Astrocyte of the spinal cord (primary cell): ENCODE measurements at regions not wholly inside any gene's neighbourhood (a gene's known extent, or its start where the extent isn't known, plus 50 kb on each side); places are given as distances from the start of the nearest gene placed in this dataset.
A peak's percentile ranks its signal among the peaks of the same experiment; 100 is the strongest.
"Not testable (repeated sequence)": the region's sequence is repeated elsewhere in the genome, so short reads cannot be mapped to it uniquely, and the experiment has no call there.

Source experiments
- DNase-seq: peaks from one replicate; pipeline ENCODE4 v3.0.0; 2011; ENCODE audit warnings: low read depth, low spot score
- H3K4me3 ChIP-seq: 2 replicates; pipeline ENCODE4 v1.5.1; 2011; ENCODE audit warnings: low read depth, mild to moderate bottlenecking, low read length, moderate library complexity
- in situ Hi-C: cut with HindIII; loops from 2 replicates; pipeline ENCODE4 v1.10.0; 2017; ENCODE audit warnings: low sequenced_read_pairs
- TF ChIP-seq, protein P1 (sequence below): IDR thresholded peaks from 2 replicates; pipeline ENCODE4 v1.5.1; 2012; ENCODE audit warnings: low read depth, mild to moderate bottlenecking, low read length, inconsistent platforms

GRCh38 chr6:135675862-135676261 lies 175.6 kb upstream of the PDE7B start:
- TF ChIP-seq, protein P1, sequence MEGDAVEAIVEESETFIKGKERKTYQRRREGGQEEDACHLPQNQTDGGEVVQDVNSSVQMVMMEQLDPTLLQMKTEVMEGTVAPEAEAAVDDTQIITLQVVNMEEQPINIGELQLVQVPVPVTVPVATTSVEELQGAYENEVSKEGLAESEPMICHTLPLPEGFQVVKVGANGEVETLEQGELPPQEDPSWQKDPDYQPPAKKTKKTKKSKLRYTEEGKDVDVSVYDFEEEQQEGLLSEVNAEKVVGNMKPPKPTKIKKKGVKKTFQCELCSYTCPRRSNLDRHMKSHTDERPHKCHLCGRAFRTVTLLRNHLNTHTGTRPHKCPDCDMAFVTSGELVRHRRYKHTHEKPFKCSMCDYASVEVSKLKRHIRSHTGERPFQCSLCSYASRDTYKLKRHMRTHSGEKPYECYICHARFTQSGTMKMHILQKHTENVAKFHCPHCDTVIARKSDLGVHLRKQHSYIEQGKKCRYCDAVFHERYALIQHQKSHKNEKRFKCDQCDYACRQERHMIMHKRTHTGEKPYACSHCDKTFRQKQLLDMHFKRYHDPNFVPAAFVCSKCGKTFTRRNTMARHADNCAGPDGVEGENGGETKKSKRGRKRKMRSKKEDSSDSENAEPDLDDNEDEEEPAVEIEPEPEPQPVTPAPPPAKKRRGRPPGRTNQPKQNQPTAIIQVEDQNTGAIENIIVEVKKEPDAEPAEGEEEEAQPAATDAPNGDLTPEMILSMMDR = no peak
- peak; percentile 53 for DNase-seq

GRCh38 chr6:135680964-135681913 lies 170.3 kb upstream of the PDE7B start:
- H3K4me3 ChIP-seq = no peak overlapping the region
- TF ChIP-seq, protein P1 = no peak
- in situ Hi-C loops = no loop called here
- peak; percentile 48 for DNase-seq

More at GRCh38 chr6:135675862-135676261, 175.6 kb upstream of the PDE7B start:
- H3K4me3 ChIP-seq = no peak overlapping the region
- in situ Hi-C loops = no loop called here

DNA sequence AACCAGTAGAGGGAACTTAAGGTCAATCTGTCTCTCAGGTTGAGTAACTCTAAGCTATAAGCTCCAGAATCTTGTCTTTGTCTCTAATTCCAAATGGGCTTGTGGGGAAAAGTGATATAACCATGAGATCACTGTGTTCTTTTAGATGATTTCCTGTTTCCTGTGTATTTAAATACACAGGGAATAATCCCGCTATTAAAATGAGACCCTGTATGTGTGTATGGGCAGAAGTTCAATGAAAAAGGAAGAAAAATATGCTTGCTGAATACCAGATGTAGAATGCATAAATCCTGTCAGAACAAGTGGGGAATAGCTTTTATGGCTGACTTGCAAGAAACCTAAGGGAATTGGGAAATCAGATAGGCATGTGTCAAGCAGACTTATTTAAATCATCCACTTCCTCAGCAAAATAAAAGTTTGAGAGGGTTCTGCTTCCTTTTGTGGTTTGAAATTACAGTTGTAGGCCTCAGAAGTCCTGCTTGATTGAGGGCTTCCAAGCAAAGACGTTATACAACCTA lies 164.7 kb upstream of the PDE7B start:
- H3K4me3 ChIP-seq = no peak overlapping the region
- peak; percentile 63 for DNase-seq
- in situ Hi-C loops = no loop called here
- TF ChIP-seq, protein P1 = no peak

DNA sequence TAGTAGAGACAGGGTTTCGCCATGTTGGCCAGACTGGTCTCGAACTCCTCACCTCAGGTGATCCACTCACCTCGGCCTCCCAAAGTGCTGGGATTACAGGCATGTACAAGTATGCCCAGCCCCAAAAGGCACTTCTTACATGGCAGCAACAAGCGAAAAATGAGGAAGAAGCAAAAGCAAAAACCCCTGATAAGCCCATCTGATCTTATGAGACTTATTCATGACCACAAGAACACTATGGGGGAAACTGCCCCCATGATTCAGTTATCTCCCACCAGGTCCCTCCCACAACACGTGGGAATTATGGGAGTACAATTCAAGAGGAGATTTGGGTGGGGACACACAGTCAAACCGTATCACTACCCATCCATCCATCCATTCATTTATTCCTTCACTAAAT lies 163.0 kb upstream of the PDE7B start:
- DNase-seq, in situ Hi-C loops, H3K4me3 ChIP-seq: not testable (repeated sequence)

DNA sequence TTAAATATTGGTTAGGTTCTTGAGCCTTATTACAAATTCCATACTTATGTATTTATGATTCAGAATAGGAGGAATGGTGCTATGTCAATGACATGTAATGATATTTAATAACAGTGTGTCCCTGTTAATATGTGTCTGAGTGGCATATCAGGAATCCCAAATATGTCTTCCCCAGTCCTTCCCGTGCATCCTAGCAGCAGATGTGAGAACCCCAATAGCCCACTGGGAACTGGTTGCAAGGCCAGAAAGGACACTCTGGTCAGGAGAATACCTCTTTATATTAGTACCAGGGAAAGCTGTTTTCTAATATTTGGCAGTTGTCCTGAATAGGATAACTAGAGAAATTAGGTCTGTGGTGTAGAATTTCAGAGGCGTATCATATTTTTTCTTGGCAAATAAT lies 159.1 kb upstream of the PDE7B start:
- no peak overlapping the region for H3K4me3 ChIP-seq
- in situ Hi-C loops = no loop called here
- TF ChIP-seq, protein P1 = no peak
- no peak for DNase-seq

DNA sequence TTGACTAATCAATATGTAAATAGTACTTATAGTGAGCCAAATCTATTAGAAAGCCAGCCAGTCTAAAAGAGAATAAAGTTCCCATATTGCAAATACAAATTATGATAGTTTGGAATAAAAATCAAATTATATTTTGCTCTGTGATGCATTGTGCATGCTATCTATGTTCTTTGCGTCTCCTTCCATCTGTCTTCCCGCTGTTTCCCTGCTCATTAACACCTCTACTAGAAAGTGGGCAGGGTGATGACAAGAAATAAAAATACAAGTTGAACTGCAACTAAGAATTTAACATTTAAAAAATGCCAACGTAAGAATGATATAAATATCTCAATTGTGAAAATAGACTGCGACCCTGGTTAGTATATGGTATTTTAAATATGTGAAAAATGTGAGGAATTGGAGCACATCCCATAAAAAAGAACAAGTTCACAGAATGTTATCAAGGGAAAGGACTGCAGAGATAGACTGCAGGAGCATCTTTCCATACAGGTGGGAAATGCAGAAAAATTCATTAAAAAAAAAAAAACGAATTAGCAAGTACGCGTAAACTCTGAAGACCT lies 157.6 kb upstream of the PDE7B start:
- no peak overlapping the region for H3K4me3 ChIP-seq
- TF ChIP-seq, protein P1 = no peak
- no peak for DNase-seq
- in situ Hi-C loops = no loop called here

GRCh38 chr6:135699705-135700104 lies 151.8 kb upstream of the PDE7B start:
- in situ Hi-C loops = no loop called here
- DNase-seq = no peak
- TF ChIP-seq, protein P1 = no peak
- no peak overlapping the region for H3K4me3 ChIP-seq
